ENCODE measurements at regions not wholly inside any gene's neighbourhood (a gene's known extent, or its start where the extent isn't known, plus 50 kb on each side); places are given as distances from the start of the nearest gene placed in this dataset.

GRCh38 chr3:28989646-28990089 lies 291.2 kb upstream of the RBMS3 start:
- 54 to 65% methylated on average over 2 of the region's 2 CpGs for WGBS, 2 donors
- DNase-seq (ENCODE audit: low spot score in 2 of 2): no peak
- no peak for TF ChIP-seq POLR2A (IDR thresholded peaks at IDR 0.05)
- TF ChIP-seq, protein P1, sequence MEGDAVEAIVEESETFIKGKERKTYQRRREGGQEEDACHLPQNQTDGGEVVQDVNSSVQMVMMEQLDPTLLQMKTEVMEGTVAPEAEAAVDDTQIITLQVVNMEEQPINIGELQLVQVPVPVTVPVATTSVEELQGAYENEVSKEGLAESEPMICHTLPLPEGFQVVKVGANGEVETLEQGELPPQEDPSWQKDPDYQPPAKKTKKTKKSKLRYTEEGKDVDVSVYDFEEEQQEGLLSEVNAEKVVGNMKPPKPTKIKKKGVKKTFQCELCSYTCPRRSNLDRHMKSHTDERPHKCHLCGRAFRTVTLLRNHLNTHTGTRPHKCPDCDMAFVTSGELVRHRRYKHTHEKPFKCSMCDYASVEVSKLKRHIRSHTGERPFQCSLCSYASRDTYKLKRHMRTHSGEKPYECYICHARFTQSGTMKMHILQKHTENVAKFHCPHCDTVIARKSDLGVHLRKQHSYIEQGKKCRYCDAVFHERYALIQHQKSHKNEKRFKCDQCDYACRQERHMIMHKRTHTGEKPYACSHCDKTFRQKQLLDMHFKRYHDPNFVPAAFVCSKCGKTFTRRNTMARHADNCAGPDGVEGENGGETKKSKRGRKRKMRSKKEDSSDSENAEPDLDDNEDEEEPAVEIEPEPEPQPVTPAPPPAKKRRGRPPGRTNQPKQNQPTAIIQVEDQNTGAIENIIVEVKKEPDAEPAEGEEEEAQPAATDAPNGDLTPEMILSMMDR (IDR thresholded peaks at IDR 0.05): no peak
- intact Hi-C loops (cut with DNase I; ENCODE audit: low total_unique reads): no loop called here
- H3K4me3 ChIP-seq (ENCODE audit: low read depth, poor library complexity, severe bottlenecking): no peak overlapping the region

DNA sequence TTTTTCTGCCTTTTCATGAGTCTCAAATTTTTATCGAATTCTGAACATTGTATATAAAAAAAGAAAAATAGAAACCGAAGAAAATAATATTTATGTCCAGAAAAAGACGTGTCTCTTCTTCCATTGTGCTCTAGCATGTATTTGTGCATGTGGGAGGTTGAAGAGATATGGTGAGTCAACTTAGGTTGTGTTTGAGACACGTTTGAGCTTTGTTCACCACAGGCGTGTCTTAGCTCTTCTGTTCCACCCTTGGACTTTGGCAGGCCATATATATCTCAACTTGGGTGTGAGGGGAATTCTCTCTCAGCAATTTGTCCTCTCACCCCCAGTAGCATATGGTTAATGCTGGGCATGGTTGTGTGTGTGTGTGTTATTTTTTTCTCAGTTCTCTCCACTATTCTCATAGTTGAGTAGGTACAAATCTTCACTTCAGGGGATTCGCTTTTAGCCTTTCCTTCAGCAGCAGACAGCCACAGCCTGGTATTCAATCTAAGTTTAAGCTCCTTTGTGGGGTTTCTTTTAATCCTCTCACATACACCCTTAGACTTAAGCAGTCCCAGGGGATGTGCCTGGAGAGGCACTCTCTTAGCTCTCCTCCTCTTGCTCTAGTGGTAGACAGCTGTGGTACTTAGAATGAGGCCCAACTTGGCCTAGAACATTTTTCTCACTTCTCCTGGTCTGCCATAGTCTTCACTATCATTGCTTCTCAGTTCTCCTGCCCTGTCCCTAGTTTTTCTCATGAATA lies 286.5 kb upstream of the RBMS3 start:
- WGBS, 2 donors: 79 to 85% methylated on average over 6 of the region's 6 CpGs
- no peak for DNase-seq (ENCODE audit: low spot score in 2 of 2)
- TF ChIP-seq POLR2A (IDR thresholded peaks at IDR 0.05): no peak
- TF ChIP-seq, protein P1 (IDR thresholded peaks at IDR 0.05): no peak
- no peak overlapping the region for H3K4me3 ChIP-seq (ENCODE audit: low read depth, poor library complexity, severe bottlenecking)
- intact Hi-C loops (cut with DNase I; ENCODE audit: low total_unique reads): no loop called here

- H3K4me3 ChIP-seq (ENCODE audit: low read depth, poor library complexity, severe bottlenecking): no peak overlapping the region
- no peak for DNase-seq (ENCODE audit: low spot score in 2 of 2)
- TF ChIP-seq, protein P1 (IDR thresholded peaks at IDR 0.05): no peak
- no peak for TF ChIP-seq POLR2A (IDR thresholded peaks at IDR 0.05)
- WGBS, 2 donors: 89 to 92% methylated on average over 4 of the region's 4 CpGs
- intact Hi-C loops (cut with DNase I; ENCODE audit: low total_unique reads): no loop called here
Measured at GRCh38 chr3:29004885-29005599, 275.8 kb upstream of the RBMS3 start.

GRCh38 chr3:29005862-29006261 lies 275.0 kb upstream of the RBMS3 start:
- DNase-seq (ENCODE audit: low spot score in 2 of 2): no peak
- intact Hi-C loops (cut with DNase I; ENCODE audit: low total_unique reads): no loop called here
- TF ChIP-seq, protein P1 (IDR thresholded peaks at IDR 0.05): no peak
- TF ChIP-seq POLR2A (IDR thresholded peaks at IDR 0.05): no peak
- H3K4me3 ChIP-seq (ENCODE audit: low read depth, poor library complexity, severe bottlenecking): no peak overlapping the region

GRCh38 chr3:29011441-29011840 lies 269.4 kb upstream of the RBMS3 start:
- no peak for TF ChIP-seq POLR2A (IDR thresholded peaks at IDR 0.05)
- TF ChIP-seq, protein P1 (IDR thresholded peaks at IDR 0.05): no peak
- no peak overlapping the region for H3K4me3 ChIP-seq (ENCODE audit: low read depth, poor library complexity, severe bottlenecking)
- DNase-seq (ENCODE audit: low spot score in 2 of 2): no peak
- intact Hi-C loops (cut with DNase I; ENCODE audit: low total_unique reads): no loop called here
- WGBS, 2 donors: 87 to 94% methylated on average over 2 of the region's 2 CpGs

All from lower leg skin (tissue), 4 donors.